ENCODE measurements at regions not wholly inside any gene's neighbourhood (a gene's known extent, or its start where the extent isn't known, plus 50 kb on each side); places are given as distances from the start of the nearest gene placed in this dataset.
A peak's percentile ranks its signal among the peaks of the same experiment; 100 is the strongest.

DNA sequence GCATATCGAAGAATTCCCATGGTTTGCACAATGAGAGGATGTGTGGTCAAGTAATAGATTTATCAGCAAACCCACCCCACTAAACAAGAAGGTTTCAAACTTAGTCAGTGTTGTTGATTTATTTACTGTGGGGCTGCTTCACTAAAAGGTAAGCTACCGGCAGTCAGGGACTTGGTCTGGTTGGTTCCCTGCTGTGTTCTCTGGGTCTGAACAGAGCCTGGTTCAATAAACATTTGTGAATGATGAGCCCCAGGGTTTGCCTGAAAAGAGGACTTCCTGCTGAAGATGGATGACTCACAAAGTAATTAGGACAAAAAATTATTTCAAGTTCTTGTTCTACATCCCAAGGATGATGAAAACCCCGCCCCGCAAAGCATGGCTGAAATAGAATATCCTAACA lies 108.3 kb downstream of the SPP2 start:
- H3K27me3 ChIP-seq (ENCODE audit: insufficient read depth, low read length), result no peaks in the 10 kb centered on the region
- H4K20me1 ChIP-seq (ENCODE audit: insufficient read depth), result no peaks in the 10 kb centered on the region
- ChIA-PET RAD21 (ENCODE audit: low non-redundant PET in 1 of 2, low total read pairs in 2 of 2, uncharacterized antibody in 2 of 2, unreplicated experiment in 2 of 2) (no interaction called here), POLR2A (no interaction called here), CTCF (no interaction called here)
- TF ChIP-seq EGR1 (IDR thresholded peaks at IDR 0.05; ENCODE audit: low read depth), result no peak
- TF ChIP-seq CEBPB (IDR thresholded peaks at IDR 0.05; ENCODE audit: low read depth), result no peak
- TF ChIP-seq, protein P1, sequence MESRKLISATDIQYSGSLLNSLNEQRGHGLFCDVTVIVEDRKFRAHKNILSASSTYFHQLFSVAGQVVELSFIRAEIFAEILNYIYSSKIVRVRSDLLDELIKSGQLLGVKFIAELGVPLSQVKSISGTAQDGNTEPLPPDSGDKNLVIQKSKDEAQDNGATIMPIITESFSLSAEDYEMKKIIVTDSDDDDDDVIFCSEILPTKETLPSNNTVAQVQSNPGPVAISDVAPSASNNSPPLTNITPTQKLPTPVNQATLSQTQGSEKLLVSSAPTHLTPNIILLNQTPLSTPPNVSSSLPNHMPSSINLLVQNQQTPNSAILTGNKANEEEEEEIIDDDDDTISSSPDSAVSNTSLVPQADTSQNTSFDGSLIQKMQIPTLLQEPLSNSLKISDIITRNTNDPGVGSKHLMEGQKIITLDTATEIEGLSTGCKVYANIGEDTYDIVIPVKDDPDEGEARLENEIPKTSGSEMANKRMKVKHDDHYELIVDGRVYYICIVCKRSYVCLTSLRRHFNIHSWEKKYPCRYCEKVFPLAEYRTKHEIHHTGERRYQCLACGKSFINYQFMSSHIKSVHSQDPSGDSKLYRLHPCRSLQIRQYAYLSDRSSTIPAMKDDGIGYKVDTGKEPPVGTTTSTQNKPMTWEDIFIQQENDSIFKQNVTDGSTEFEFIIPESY (IDR thresholded peaks at IDR 0.05; ENCODE audit: extremely low read depth, insufficient replicate concordance, low read length), result no peak
- TF ChIP-seq, protein P2, sequence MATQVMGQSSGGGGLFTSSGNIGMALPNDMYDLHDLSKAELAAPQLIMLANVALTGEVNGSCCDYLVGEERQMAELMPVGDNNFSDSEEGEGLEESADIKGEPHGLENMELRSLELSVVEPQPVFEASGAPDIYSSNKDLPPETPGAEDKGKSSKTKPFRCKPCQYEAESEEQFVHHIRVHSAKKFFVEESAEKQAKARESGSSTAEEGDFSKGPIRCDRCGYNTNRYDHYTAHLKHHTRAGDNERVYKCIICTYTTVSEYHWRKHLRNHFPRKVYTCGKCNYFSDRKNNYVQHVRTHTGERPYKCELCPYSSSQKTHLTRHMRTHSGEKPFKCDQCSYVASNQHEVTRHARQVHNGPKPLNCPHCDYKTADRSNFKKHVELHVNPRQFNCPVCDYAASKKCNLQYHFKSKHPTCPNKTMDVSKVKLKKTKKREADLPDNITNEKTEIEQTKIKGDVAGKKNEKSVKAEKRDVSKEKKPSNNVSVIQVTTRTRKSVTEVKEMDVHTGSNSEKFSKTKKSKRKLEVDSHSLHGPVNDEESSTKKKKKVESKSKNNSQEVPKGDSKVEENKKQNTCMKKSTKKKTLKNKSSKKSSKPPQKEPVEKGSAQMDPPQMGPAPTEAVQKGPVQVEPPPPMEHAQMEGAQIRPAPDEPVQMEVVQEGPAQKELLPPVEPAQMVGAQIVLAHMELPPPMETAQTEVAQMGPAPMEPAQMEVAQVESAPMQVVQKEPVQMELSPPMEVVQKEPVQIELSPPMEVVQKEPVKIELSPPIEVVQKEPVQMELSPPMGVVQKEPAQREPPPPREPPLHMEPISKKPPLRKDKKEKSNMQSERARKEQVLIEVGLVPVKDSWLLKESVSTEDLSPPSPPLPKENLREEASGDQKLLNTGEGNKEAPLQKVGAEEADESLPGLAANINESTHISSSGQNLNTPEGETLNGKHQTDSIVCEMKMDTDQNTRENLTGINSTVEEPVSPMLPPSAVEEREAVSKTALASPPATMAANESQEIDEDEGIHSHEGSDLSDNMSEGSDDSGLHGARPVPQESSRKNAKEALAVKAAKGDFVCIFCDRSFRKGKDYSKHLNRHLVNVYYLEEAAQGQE (IDR thresholded peaks at IDR 0.05; ENCODE audit: low read depth), result no peak
- no peak for TF ChIP-seq POLR2A (IDR thresholded peaks at IDR 0.05; ENCODE audit: borderline replicate concordance, extremely low read depth, insufficient read depth, insufficient read length)
- TF ChIP-seq EZH2phosphoT487 (IDR thresholded peaks at IDR 0.05; ENCODE audit: borderline replicate concordance), result no peak
- TF ChIP-seq EZH2 (IDR thresholded peaks at IDR 0.05), result no peak
- no peak for TF ChIP-seq ELF1 (IDR thresholded peaks at IDR 0.05; ENCODE audit: borderline replicate concordance, low read depth)
- TF ChIP-seq, protein P3, sequence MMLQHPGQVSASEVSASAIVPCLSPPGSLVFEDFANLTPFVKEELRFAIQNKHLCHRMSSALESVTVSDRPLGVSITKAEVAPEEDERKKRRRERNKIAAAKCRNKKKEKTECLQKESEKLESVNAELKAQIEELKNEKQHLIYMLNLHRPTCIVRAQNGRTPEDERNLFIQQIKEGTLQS (IDR thresholded peaks at IDR 0.05), result no peak
- no peak for TF ChIP-seq ZNF274 (IDR thresholded peaks at IDR 0.05; ENCODE audit: low read depth, low read length)
- no peak for TF ChIP-seq SIN3A (IDR thresholded peaks at IDR 0.05; ENCODE audit: low read depth)
- no peak for TF ChIP-seq JUND (IDR thresholded peaks at IDR 0.05)
- TF ChIP-seq POLR2AphosphoS5 (IDR thresholded peaks at IDR 0.05; ENCODE audit: low read depth, low read length), result no peak
- no peak overlapping the region for H2AFZ ChIP-seq (ENCODE audit: low read depth, low read length, poor library complexity, severe bottlenecking)
- H3K9ac ChIP-seq (ENCODE audit: low read length), result no peak overlapping the region
- BruUV-seq (replicated peaks), result no TSS peak
- peaks cover 7 to 9% of the 10 kb centered on the region in 2 experiments; a peak in 3 of 4 replicates for H3K4me1 ChIP-seq (ENCODE audit: control insufficient read depth in 1 of 2, insufficient read depth in 2 of 2, low read length in 2 of 2)
- no peak overlapping the region for H3K4me3 ChIP-seq (replicated peaks in 1 of 2; ENCODE audit: low read depth in 1 of 2, low read length in 2 of 2)
- H3K36me3 ChIP-seq (ENCODE audit: control insufficient read depth in 1 of 2, insufficient read depth in 2 of 2, low read length in 2 of 2), result no peaks in the 10 kb centered on the region
- peak; percentile 46 for ATAC-seq
- DNase-seq (ENCODE audit: low read depth, low spot score), result no peak
- no peaks in the 10 kb centered on the region for H3K79me2 ChIP-seq (ENCODE audit: insufficient read depth, low read length)
- no peaks in the 10 kb centered on the region for H3K9me3 ChIP-seq (ENCODE audit: control insufficient read depth in 1 of 2, insufficient read depth in 1 of 2, low read depth in 1 of 2, low read length in 2 of 2)
- H3K9me2 ChIP-seq (ENCODE audit: insufficient read depth), result no peaks in the 10 kb centered on the region
- intact Hi-C loops (cut with micrococcal nuclease), result no loop called here
- H3K27ac ChIP-seq (ENCODE audit: low read depth, low read length), result no peak overlapping the region
- H3K4me2 ChIP-seq (ENCODE audit: low read length), result 0 out of 2 replicates have a peak overlapping the region, but pooled peaks have one; percentile 3

Measured in HCT116 (cell line).